ENCODE measurements at regions not wholly inside any gene's neighbourhood (a gene's known extent, or its start where the extent isn't known, plus 50 kb on each side); places are given as distances from the start of the nearest gene placed in this dataset.

DNA sequence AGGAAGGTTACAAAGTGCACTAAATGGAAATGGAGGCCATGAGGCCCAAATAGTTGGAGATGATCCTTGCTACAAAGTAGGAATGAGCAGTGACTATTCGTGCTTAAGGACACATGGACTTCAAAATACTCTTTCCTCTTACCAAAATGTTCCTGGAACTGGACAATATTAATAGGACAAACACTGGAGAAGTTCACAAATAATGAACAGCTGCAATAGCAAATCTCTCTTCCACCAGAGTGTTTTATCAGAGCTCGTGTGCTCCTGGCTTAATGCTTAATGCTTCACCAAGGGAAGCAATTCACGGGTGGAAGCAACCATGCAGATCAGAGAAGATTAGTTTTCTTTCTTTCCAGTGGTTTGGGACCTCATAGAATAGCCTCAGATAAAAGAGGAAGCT, 435.4 kb downstream of the BCKDHB start:
- TF ChIP-seq, protein P1, sequence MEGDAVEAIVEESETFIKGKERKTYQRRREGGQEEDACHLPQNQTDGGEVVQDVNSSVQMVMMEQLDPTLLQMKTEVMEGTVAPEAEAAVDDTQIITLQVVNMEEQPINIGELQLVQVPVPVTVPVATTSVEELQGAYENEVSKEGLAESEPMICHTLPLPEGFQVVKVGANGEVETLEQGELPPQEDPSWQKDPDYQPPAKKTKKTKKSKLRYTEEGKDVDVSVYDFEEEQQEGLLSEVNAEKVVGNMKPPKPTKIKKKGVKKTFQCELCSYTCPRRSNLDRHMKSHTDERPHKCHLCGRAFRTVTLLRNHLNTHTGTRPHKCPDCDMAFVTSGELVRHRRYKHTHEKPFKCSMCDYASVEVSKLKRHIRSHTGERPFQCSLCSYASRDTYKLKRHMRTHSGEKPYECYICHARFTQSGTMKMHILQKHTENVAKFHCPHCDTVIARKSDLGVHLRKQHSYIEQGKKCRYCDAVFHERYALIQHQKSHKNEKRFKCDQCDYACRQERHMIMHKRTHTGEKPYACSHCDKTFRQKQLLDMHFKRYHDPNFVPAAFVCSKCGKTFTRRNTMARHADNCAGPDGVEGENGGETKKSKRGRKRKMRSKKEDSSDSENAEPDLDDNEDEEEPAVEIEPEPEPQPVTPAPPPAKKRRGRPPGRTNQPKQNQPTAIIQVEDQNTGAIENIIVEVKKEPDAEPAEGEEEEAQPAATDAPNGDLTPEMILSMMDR (IDR thresholded peaks at IDR 0.05): no peak
- TF ChIP-seq POLR2A (IDR thresholded peaks at IDR 0.05): no peak

Measured in testis (tissue), 2 donors.